A673 (cell line): ENCODE measurements at regions not wholly inside any gene's neighbourhood (a gene's known extent, or its start where the extent isn't known, plus 50 kb on each side); places are given as distances from the start of the nearest gene placed in this dataset.

Experiments
- CTCF ChIP-seq: fragments of 300-800, 200-600 bp; sonication (generic); conservative IDR thresholded peaks from 2 replicates; pipeline ENCODE4 v1.5.1; 2017; ENCODE audit warnings: low read depth, mild to moderate bottlenecking, antibody characterized with exemption, low read length, moderate library complexity, mixed read lengths
- EZH2 ChIP-seq: fragments of 200-600 bp; sonication (generic); IDR thresholded peaks from 2 replicates; pipeline ENCODE4 v1.6.1; 2017; ENCODE audit warnings: borderline replicate concordance, low read depth, mild to moderate bottlenecking, mixed read lengths, antibody characterized with exemption, low read length; ENCODE audit not compliant: poor library complexity, severe bottlenecking

GRCh38 chr6:2522521-2522920 lies 228.2 kb downstream of the MYLK4 start:
- TF ChIP-seq CTCF (no peak), EZH2 (no peak)
